Tibial nerve (tissue), 3 donors: ENCODE measurements at regions not wholly inside any gene's neighbourhood (a gene's known extent, or its start where the extent isn't known, plus 50 kb on each side); places are given as distances from the start of the nearest gene placed in this dataset.

ENCODE experiments used
- CTCF ChIP-seq, 5 experiments: fragments of 200-600 bp in 3 of 5; fragments of 450-650 bp in 2 of 5; sonication (generic) in 3 of 5; IDR thresholded peaks; one replicate each; pipeline ENCODE4 v1.5.1; 2016 to 2019; ENCODE audit warnings: antibody characterized with exemption in 5 of 5, mild to moderate bottlenecking in 3 of 5, moderate library complexity in 2 of 5
- POLR2A ChIP-seq, 2 donors: fragments of 450-650 bp; IDR thresholded peaks; one replicate each; pipeline ENCODE4 v1.6.1; 2017; ENCODE audit warnings: antibody characterized with exemption in 2 of 2, mild to moderate bottlenecking in 2 of 2, moderate library complexity in 2 of 2

GRCh38 chr2:217652761-217653639 is 349.8 kb downstream of the TNS1 start:
- TF ChIP-seq POLR2A (IDR thresholded peaks at IDR 0.05) (no peak), CTCF (IDR thresholded peaks at IDR 0.05) (peak in 2 of 5 experiments; percentile 30 to 49)
